IMR-90 (cell line): ENCODE measurements at regions not wholly inside any gene's neighbourhood (a gene's known extent, or its start where the extent isn't known, plus 50 kb on each side); places are given as distances from the start of the nearest gene placed in this dataset.

Experiments
- ATAC-seq: fragments of 200-7000 bp; cut with Tn5 transposase; 2 replicates; pipeline ENCODE4 v1.9.1; 2020; ENCODE audit warnings: low read depth, mild to moderate bottlenecking, moderate library complexity
- BruUV-seq: library from RNA; stranded (reverse); fragments of 400-500 nt; replicated peaks from 2 replicates; lab custom pipeline; 2021; lab: Mats Ljungman, UMichigan
- CTCF ChIA-PET: fragments of 300-600 bp; formaldehyde crosslinking; extraction: SDS; loops from one replicate; lab custom pipeline; 2021; ENCODE audit warnings: antibody characterized with exemption; lab: Yijun Ruan, JAX
- POLR2A ChIA-PET: fragments of 300-600 bp; sonication (Branson Sonifier 250); formaldehyde crosslinking; loops from one replicate; lab custom pipeline; 2022; ENCODE audit warnings: antibody characterized with exemption; ENCODE audit not compliant: unreplicated experiment; lab: Charles Lee
- DNase-seq: peaks from one replicate; pipeline ENCODE4 v3.0.0; 2013
- H2AFZ ChIP-seq: replicated peaks from 2 replicates; pipeline ENCODE3; 2013; ENCODE audit warnings: low read length, mild to moderate bottlenecking; ENCODE audit not compliant: poor library complexity
- H2AK5ac ChIP-seq: 2 replicates; pipeline ENCODE4 v1.6.1; 2013; ENCODE audit warnings: low read depth, low read length, inconsistent platforms
- H2AK9ac ChIP-seq: replicated peaks from 2 replicates; pipeline ENCODE3; 2013; ENCODE audit warnings: mild to moderate bottlenecking, low read depth, low read length, moderate library complexity; ENCODE audit not compliant: poor library complexity
- H2BK120ac ChIP-seq: 2 replicates; pipeline ENCODE4 v1.6.1; 2013; ENCODE audit warnings: low read depth, low read length, inconsistent platforms
- H2BK15ac ChIP-seq: 3 replicates; pipeline ENCODE4 v1.6.1; 2013; ENCODE audit warnings: low read depth, low read length, inconsistent platforms
- H2BK20ac ChIP-seq: 2 replicates; pipeline ENCODE4 v1.6.1; 2013; ENCODE audit warnings: low read depth, mild to moderate bottlenecking, inconsistent platforms, low read length, moderate library complexity
- H2BK5ac ChIP-seq: 2 replicates; pipeline ENCODE4 v1.6.1; 2013; ENCODE audit warnings: mild to moderate bottlenecking, low read depth, low read length, inconsistent platforms; ENCODE audit not compliant: poor library complexity, severe bottlenecking
- H3K14ac ChIP-seq: replicated peaks from 2 replicates; pipeline ENCODE4 v1.6.1; 2013; ENCODE audit warnings: low read depth, low read length, inconsistent platforms
- H3K18ac ChIP-seq: 2 replicates; pipeline ENCODE4 v1.6.1; 2013; ENCODE audit warnings: low read depth, low read length, control low read depth
- H3K23ac ChIP-seq: 2 replicates; pipeline ENCODE4 v1.6.1; 2013; ENCODE audit warnings: low read depth, low read length, inconsistent platforms
- H3K27ac ChIP-seq: 2 replicates; pipeline ENCODE4 v1.5.1; 2013; ENCODE audit warnings: mild to moderate bottlenecking, control low read depth, low read length; ENCODE audit not compliant: insufficient read depth
- H3K27me3 ChIP-seq: 2 replicates; pipeline ENCODE4 v1.6.1; 2013; ENCODE audit warnings: low read length; ENCODE audit not compliant: control insufficient read depth, insufficient read depth
- H3K36me3 ChIP-seq: 2 replicates; pipeline ENCODE4 v1.6.1; 2013; ENCODE audit warnings: low read length, mixed read lengths; ENCODE audit not compliant: control insufficient read depth, insufficient read depth
- H3K4ac ChIP-seq: 2 replicates; pipeline ENCODE4 v1.6.1; 2013; ENCODE audit warnings: low read depth, low read length, inconsistent platforms
- H3K4me1 ChIP-seq: 2 replicates; pipeline ENCODE4 v1.6.1; 2013; ENCODE audit warnings: low read length, mixed read lengths; ENCODE audit not compliant: control insufficient read depth, insufficient read depth
- H3K4me2 ChIP-seq: 2 replicates; pipeline ENCODE4 v1.6.1; 2013; ENCODE audit warnings: low read depth, mild to moderate bottlenecking, control low read depth, low read length, moderate library complexity
- H3K4me3 ChIP-seq: 2 replicates; pipeline ENCODE4 v1.5.1; 2013; ENCODE audit warnings: low read depth, mild to moderate bottlenecking, control low read depth, low read length, moderate library complexity; ENCODE audit not compliant: insufficient read depth
- H3K56ac ChIP-seq: 2 replicates; pipeline ENCODE4 v1.6.1; 2013; ENCODE audit warnings: low read length, inconsistent platforms; ENCODE audit not compliant: insufficient read depth; ENCODE audit errors: extremely low read depth
- H3K79me1 ChIP-seq, 2 experiments: 2 replicates each; pipeline ENCODE4 v1.6.1; 2013; ENCODE audit warnings: low read length in 2 of 2, inconsistent platforms in 1 of 2, low read depth in 1 of 2
- H3K9ac ChIP-seq: 2 replicates; pipeline ENCODE4 v1.6.1; 2013; ENCODE audit warnings: low read depth, low read length, control low read depth
- H3K9me1 ChIP-seq: 2 replicates; pipeline ENCODE4 v1.6.1; 2013; ENCODE audit warnings: low read length, inconsistent platforms; ENCODE audit not compliant: insufficient read depth
- H3K9me3 ChIP-seq: 2 replicates; pipeline ENCODE4 v1.6.1; 2013; ENCODE audit warnings: low read length; ENCODE audit not compliant: control insufficient read depth, insufficient read depth
- H4K20me1 ChIP-seq: 2 replicates; pipeline ENCODE4 v1.6.1; 2013; ENCODE audit warnings: low read length, inconsistent platforms; ENCODE audit not compliant: insufficient read depth
- H4K5ac ChIP-seq: 2 replicates; pipeline ENCODE4 v1.6.1; 2013; ENCODE audit warnings: mild to moderate bottlenecking, low read depth, low read length, control low read depth
- H4K8ac ChIP-seq, 2 experiments: 2 replicates each; pipeline ENCODE4 v1.6.1; 2013; ENCODE audit warnings: low read depth in 2 of 2, low read length in 2 of 2, control low read depth in 1 of 2, inconsistent platforms in 1 of 2
- H4K91ac ChIP-seq: 2 replicates; pipeline ENCODE4 v1.6.1; 2013; ENCODE audit warnings: low read depth, low read length, inconsistent platforms; ENCODE audit not compliant: insufficient read depth
- MAFK ChIP-seq: IDR thresholded peaks from 2 replicates; pipeline ENCODE4 v1.6.1; 2012; ENCODE audit warnings: low read depth, low read length, improper control_type of control experiment
- SMC3 ChIP-seq: fragments of 150-350 bp; IDR thresholded peaks from 2 replicates; pipeline ENCODE4 v1.6.1; 2016; ENCODE audit warnings: low read depth, mild to moderate bottlenecking, antibody characterized with exemption, low read length, moderate library complexity
- WGBS, 2 experiments: methylation state at CpG; one replicate each; pipeline versions ENCODE4 v1.1.5 to v1.1.7; 2013; ENCODE audit warnings: missing lambda C conversion rate in 2 of 2; ENCODE audit not compliant: insufficient read length in 1 of 2; ENCODE audit errors: extremely low coverage in 2 of 2; 5-methylcytosine and 5-hydroxymethylcytosine counted together
- dilution Hi-C: fragments of 300-500 bp; cut with HindIII; formaldehyde crosslinking; loops from one replicate; pipeline ENCODE4 v1.14.3; 2018; ENCODE audit warnings: low sequenced_read_pairs; ENCODE audit not compliant: unreplicated experiment
- in situ Hi-C: fragments of 300-500 bp; cut with MboI; formaldehyde crosslinking; loops from 3 replicates; pipeline ENCODE4 v1.14.3; 2019; ENCODE audit warnings: low sequenced_read_pairs, inconsistent platforms, mixed read lengths
- intact Hi-C: fragments of 100-400 bp; cut with micrococcal nuclease; formaldehyde crosslinking; loops from 2 replicates; pipeline ENCODE4 v1.10.0; 2022
- TF ChIP-seq, protein P1 (sequence below): conservative IDR thresholded peaks from 2 replicates; pipeline ENCODE4 v1.5.1; 2012; ENCODE audit warnings: mild to moderate bottlenecking, low read depth, low read length, improper control_type of control experiment
- TF ChIP-seq, protein P2 (sequence below): fragments of 150-350 bp; IDR thresholded peaks from 2 replicates; pipeline ENCODE4 v1.6.1; 2016; ENCODE audit warnings: low read depth, mild to moderate bottlenecking, low read length, moderate library complexity, borderline replicate concordance

DNA sequence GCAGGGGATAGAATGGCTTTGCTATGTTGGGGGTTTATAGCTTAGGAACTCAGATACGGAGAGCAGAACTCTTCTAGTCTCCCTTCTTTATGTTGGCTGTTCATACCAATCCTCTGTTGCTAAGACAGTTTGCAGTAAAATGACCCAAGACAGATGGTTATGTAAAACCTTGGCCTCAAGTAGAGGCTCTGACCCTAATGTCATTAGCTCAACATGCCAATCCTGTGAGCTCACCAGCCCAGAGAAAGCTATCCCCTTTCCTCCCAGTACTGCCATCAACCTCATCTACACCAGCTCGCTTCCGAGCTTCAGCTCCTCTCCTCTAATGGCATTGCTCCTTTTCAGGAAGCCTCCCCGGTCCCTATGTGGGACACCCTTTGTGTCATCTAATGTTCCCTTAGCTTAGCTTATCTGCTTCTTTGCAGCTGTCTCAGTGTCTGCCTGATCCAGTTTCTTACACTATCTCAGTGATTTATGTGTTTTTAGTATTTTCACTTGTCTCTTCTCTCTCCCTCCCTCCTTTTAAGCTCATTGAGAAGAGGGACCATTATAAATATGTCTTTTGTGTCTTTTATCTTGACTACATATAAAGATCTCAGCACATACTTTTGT lies 281.3 kb upstream of the CLINT1 start:
- H2BK20ac ChIP-seq: no peak overlapping the region
- no peak overlapping the region for H2AK9ac ChIP-seq
- TF ChIP-seq SMC3: no peak
- no peak for TF ChIP-seq MAFK
- TF ChIP-seq, protein P1, sequence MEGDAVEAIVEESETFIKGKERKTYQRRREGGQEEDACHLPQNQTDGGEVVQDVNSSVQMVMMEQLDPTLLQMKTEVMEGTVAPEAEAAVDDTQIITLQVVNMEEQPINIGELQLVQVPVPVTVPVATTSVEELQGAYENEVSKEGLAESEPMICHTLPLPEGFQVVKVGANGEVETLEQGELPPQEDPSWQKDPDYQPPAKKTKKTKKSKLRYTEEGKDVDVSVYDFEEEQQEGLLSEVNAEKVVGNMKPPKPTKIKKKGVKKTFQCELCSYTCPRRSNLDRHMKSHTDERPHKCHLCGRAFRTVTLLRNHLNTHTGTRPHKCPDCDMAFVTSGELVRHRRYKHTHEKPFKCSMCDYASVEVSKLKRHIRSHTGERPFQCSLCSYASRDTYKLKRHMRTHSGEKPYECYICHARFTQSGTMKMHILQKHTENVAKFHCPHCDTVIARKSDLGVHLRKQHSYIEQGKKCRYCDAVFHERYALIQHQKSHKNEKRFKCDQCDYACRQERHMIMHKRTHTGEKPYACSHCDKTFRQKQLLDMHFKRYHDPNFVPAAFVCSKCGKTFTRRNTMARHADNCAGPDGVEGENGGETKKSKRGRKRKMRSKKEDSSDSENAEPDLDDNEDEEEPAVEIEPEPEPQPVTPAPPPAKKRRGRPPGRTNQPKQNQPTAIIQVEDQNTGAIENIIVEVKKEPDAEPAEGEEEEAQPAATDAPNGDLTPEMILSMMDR: no peak
- TF ChIP-seq, protein P2, sequence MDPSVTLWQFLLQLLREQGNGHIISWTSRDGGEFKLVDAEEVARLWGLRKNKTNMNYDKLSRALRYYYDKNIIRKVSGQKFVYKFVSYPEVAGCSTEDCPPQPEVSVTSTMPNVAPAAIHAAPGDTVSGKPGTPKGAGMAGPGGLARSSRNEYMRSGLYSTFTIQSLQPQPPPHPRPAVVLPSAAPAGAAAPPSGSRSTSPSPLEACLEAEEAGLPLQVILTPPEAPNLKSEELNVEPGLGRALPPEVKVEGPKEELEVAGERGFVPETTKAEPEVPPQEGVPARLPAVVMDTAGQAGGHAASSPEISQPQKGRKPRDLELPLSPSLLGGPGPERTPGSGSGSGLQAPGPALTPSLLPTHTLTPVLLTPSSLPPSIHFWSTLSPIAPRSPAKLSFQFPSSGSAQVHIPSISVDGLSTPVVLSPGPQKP: no peak
- ATAC-seq (no peak), DNase-seq (no peak)
- no peak overlapping the region for H2BK15ac ChIP-seq
- no peak overlapping the region for H4K91ac ChIP-seq
- no peak overlapping the region for H3K4me2 ChIP-seq
- H3K4ac ChIP-seq: no peak overlapping the region
- no peak overlapping the region for H4K5ac ChIP-seq
- no peak overlapping the region for H3K4me3 ChIP-seq
- H4K8ac ChIP-seq: no peak overlapping the region
- WGBS, 2 experiments: no CpG with 5 or more reads among the region's 4 CpGs
- H3K9me3 ChIP-seq: no peaks in the 10 kb centered on the region
- H3K14ac ChIP-seq: no peak overlapping the region
- no TSS peak for BruUV-seq
- no peaks in the 10 kb centered on the region for H3K9me1 ChIP-seq
- no peak overlapping the region for H3K56ac ChIP-seq
- in situ Hi-C loops: no loop called here
- H3K18ac ChIP-seq: no peak overlapping the region
- no peaks in the 10 kb centered on the region for H4K20me1 ChIP-seq
- dilution Hi-C loops: no loop called here
- no peaks in the 10 kb centered on the region for H3K27me3 ChIP-seq
- H2AFZ ChIP-seq: no peak overlapping the region
- H2BK120ac ChIP-seq: no peak overlapping the region
- CTCF ChIA-PET: interaction anchor here (1.2 kb wide), 1 partner anchor 12 kb away, joined by 3 read pairs; no protein-coding TSS in a partner anchor
- no peak overlapping the region for H2AK5ac ChIP-seq
- H3K4me1 ChIP-seq: no peaks in the 10 kb centered on the region
- H3K9ac ChIP-seq: no peak overlapping the region
- POLR2A ChIA-PET: no interaction called here
- no peak overlapping the region for H3K27ac ChIP-seq
- no peak overlapping the region for H2BK5ac ChIP-seq
- H3K23ac ChIP-seq: no peak overlapping the region
- H3K79me1 ChIP-seq: no peaks in the 10 kb centered on the region
- intact Hi-C loops: no loop called here
- no peaks in the 10 kb centered on the region for H3K36me3 ChIP-seq
